ENCODE measurements at regions not wholly inside any gene's neighbourhood (a gene's known extent, or its start where the extent isn't known, plus 50 kb on each side); places are given as distances from the start of the nearest gene placed in this dataset.

GRCh38 chr6:156602066-156602385 lies 175.2 kb upstream of the ARID1B start:
- intact Hi-C loops (cut with DNase I) = no loop called here
- H3K9me3 ChIP-seq (replicated peaks in 1 of 3) = no peaks in the 10 kb centered on the region
- DNase-seq = no peak
- TF ChIP-seq CTCF (IDR thresholded peaks at IDR 0.05) (no peak), POLR2A (IDR thresholded peaks at IDR 0.05) (no peak)
- H3K36me3 ChIP-seq (replicated peaks in 1 of 2) = no peaks in the 10 kb centered on the region
- 78 to 92% (median 86%) methylated on average over 7 of the region's 7 CpGs for WGBS, 4 donors
- no peak overlapping the region for H3K27ac ChIP-seq
- H3K27me3 ChIP-seq = no peaks in the 10 kb centered on the region
- no peaks in the 10 kb centered on the region for H3K4me1 ChIP-seq (replicated peaks in 1 of 2)
- no peak overlapping the region for H3K4me3 ChIP-seq

GRCh38 chr6:156601152-156602065 lies 175.8 kb upstream of the ARID1B start:
- Histone ChIP-seq H3K4me3 (no peak overlapping the region), H3K27ac (peak overlapping the region in 1 of 5 donors; percentile 68), H3K27me3 (no peaks in the 10 kb centered on the region), H3K9me3 (replicated peaks in 1 of 3) (no peaks in the 10 kb centered on the region), H3K4me1 (replicated peaks in 1 of 2) (no peaks in the 10 kb centered on the region), H3K36me3 (replicated peaks in 1 of 2) (no peaks in the 10 kb centered on the region)
- intact Hi-C loops (cut with DNase I) = no loop called here
- no peak for DNase-seq
- no peak for TF ChIP-seq POLR2A (IDR thresholded peaks at IDR 0.05)
- TF ChIP-seq CTCF (IDR thresholded peaks at IDR 0.05) = no peak
- WGBS, 4 donors = 79 to 88% (median 83%) methylated on average over 14 to 17 of the region's 17 CpGs

- Histone ChIP-seq H3K27me3 (no peaks in the 10 kb centered on the region), H3K4me1 (replicated peaks in 1 of 2) (no peaks in the 10 kb centered on the region), H3K36me3 (replicated peaks in 1 of 2) (no peaks in the 10 kb centered on the region), H3K9me3 (replicated peaks in 1 of 3) (no peaks in the 10 kb centered on the region), H3K4me3 (no peak overlapping the region), H3K27ac (peak overlapping the region in 3 of 5 donors; percentile 14 to 68 (median 52))
- WGBS, 4 donors = 82 to 91% (median 88%) methylated on average over 9 of the region's 9 CpGs
- TF ChIP-seq POLR2A (IDR thresholded peaks at IDR 0.05) = no peak
- TF ChIP-seq CTCF (IDR thresholded peaks at IDR 0.05) = no peak
- no peak for DNase-seq
- intact Hi-C loops (cut with DNase I) = no loop called here
Observed at GRCh38 chr6:156600678-156601077, 176.5 kb upstream of the ARID1B start.

- DNase-seq = peak in 1 of 7 donors; percentile 80
- Histone ChIP-seq H3K9me3 (replicated peaks in 1 of 3) (no peaks in the 10 kb centered on the region), H3K27me3 (no peaks in the 10 kb centered on the region), H3K4me1 (replicated peaks in 1 of 2) (no peaks in the 10 kb centered on the region), H3K36me3 (replicated peaks in 1 of 2) (no peaks in the 10 kb centered on the region), H3K4me3 (no peak overlapping the region), H3K27ac (peak overlapping the region in 3 of 5 donors; percentile 14 to 68 (median 52))
- intact Hi-C loops (cut with DNase I) = no loop called here
- WGBS, 4 donors = 51 to 70% (median 65%) methylated on average over 5 of the region's 5 CpGs
- TF ChIP-seq POLR2A (IDR thresholded peaks at IDR 0.05) (no peak), CTCF (IDR thresholded peaks at IDR 0.05) (no peak)
Observed at GRCh38 chr6:156599978-156600590, 177.1 kb upstream of the ARID1B start.
